ENCODE measurements at regions not wholly inside any gene's neighbourhood (a gene's known extent, or its start where the extent isn't known, plus 50 kb on each side); places are given as distances from the start of the nearest gene placed in this dataset.

GRCh38 chr11:81574301-81574700 is 1159.4 kb downstream of the FAM181B start:
- TF ChIP-seq TAF1 (CRISPR knock-in tag; IDR thresholded peaks at IDR 0.05) (no peak), ZFP91 (CRISPR knock-in tag; IDR thresholded peaks at IDR 0.05; ENCODE audit: borderline replicate concordance) (no peak), POLR2AphosphoS5 (IDR thresholded peaks at IDR 0.05; ENCODE audit: low read depth, low read length) (no peak), ATM (IDR thresholded peaks at IDR 0.05; ENCODE audit: borderline replicate concordance) (no peak), HNRNPLL (IDR thresholded peaks at IDR 0.05; ENCODE audit: low read depth, low read length, poor library complexity, severe bottlenecking) (no peak), NFIC (IDR thresholded peaks at IDR 0.05; ENCODE audit: low read length) (no peak), EP300 (IDR thresholded peaks at IDR 0.05; ENCODE audit: low read depth in 2 of 2, low read length in 2 of 2) (no peak), EP300 (CRISPR knock-in tag; IDR thresholded peaks at IDR 0.05; ENCODE audit: borderline replicate concordance) (no peak), POLR2AphosphoS2 (IDR thresholded peaks at IDR 0.05; ENCODE audit: low read depth, low read length) (no peak), ZNF572 (CRISPR knock-in tag; IDR thresholded peaks at IDR 0.05) (no peak), SIN3A (IDR thresholded peaks at IDR 0.05; ENCODE audit: borderline replicate concordance, low read depth, low read length) (no peak)
